Heart left ventricle (tissue), 16 donors: ENCODE measurements at regions not wholly inside any gene's neighbourhood (a gene's known extent, or its start where the extent isn't known, plus 50 kb on each side); places are given as distances from the start of the nearest gene placed in this dataset.

ENCODE experiments used
- ATAC-seq, 4 donors: fragments of 200-7000 bp; cut with Tn5 transposase; one replicate each; pipeline ENCODE4 v1.9.1; 2020 to 2022; ENCODE audit warnings: moderate library complexity in 4 of 4, mild to moderate bottlenecking in 3 of 4, moderate number of reproducible peaks in 1 of 4
- DNase-seq, 5 donors: peaks; one replicate each; pipeline ENCODE4 v3.0.0-alpha.2; 2020
- H3K27ac ChIP-seq, 12 donors: fragments of 200-600 bp; sonication (generic) in 4 of 12; one replicate each; pipeline versions ENCODE4 v1.5.0 to v1.8.0; 2016 to 2022; ENCODE audit warnings: mild to moderate bottlenecking in 2 of 12
- H3K27me3 ChIP-seq, 9 donors: fragments of 200-600 bp; sonication (generic) in 2 of 9; one replicate each; pipeline versions ENCODE4 v1.5.1 to v1.8.0; 2016 to 2022; ENCODE audit warnings: mild to moderate bottlenecking in 3 of 9
- H3K36me3 ChIP-seq, 9 donors: fragments of 200-600 bp; sonication (generic) in 2 of 9; one replicate each; pipeline versions ENCODE4 v1.5.0 to v1.8.0; 2018 to 2022; ENCODE audit warnings: mild to moderate bottlenecking in 2 of 9
- H3K4me1 ChIP-seq, 12 donors: fragments of 200-600 bp; sonication (generic) in 4 of 12; one replicate each; pipeline versions ENCODE4 v1.5.0 to v1.8.0; 2016 to 2022; ENCODE audit warnings: mild to moderate bottlenecking in 3 of 12
- H3K4me3 ChIP-seq, 12 donors: fragments of 200-600 bp; sonication (generic) in 4 of 12; one replicate each; pipeline versions ENCODE4 v1.5.0 to v1.8.0; 2017 to 2022; ENCODE audit warnings: mild to moderate bottlenecking in 9 of 12, moderate library complexity in 4 of 12
- H3K9me3 ChIP-seq, 12 donors: fragments of 200-600 bp; sonication (generic) in 4 of 12; one replicate each; pipeline versions ENCODE4 v1.5.0 to v1.8.0; 2016 to 2022; ENCODE audit warnings: mild to moderate bottlenecking in 1 of 12
- CTCF ChIP-seq, 12 donors: fragments of 200-600 bp; sonication (generic) in 4 of 12; IDR thresholded peaks; one replicate each; pipeline versions ENCODE4 v1.5.0 to v1.8.0; 2018 to 2022; ENCODE audit warnings: antibody characterized with exemption in 12 of 12, mild to moderate bottlenecking in 5 of 12
- POLR2A ChIP-seq, 2 donors: fragments of 450-650 bp; IDR thresholded peaks; one replicate each; pipeline ENCODE4 v1.6.1; 2017; ENCODE audit warnings: antibody characterized with exemption in 2 of 2, mild to moderate bottlenecking in 2 of 2, moderate library complexity in 2 of 2
- WGBS, 4 donors: extraction: QIAGEN DNeasy Blood & Tissue Kit in 2 of 4; methylation state at CpG; one replicate each; pipeline versions ENCODE4 v1.1.5 to v1.1.7; 2013 to 2018; 5-methylcytosine and 5-hydroxymethylcytosine counted together
- intact Hi-C, 10 donors: fragments of 100-400 bp; cut with DNase I; formaldehyde crosslinking; loops; one replicate each; pipeline versions ENCODE4 v1.11.1 to v1.14.2; 2022
- donor health status: ischemic (EF 13 %, LVEDD 7.1; RV severe dilation, severe dysfunction).
- donor health status: healthy with polysubstance abuse.
- donor health status: DM: no; HTN: yes; CAD: no.
- donor health status: DM: no; HTN: no; CAD: no.
- donor health status: ischemic (EF 25% LVEDD 6.9; RV normal size, moderate dysfunction).
- donor health status: ischemic (EF 25% LVEDD 5.7; RV mildly dilated, moderate dysfunction).
- donor health status: healthy.
- donor health status: DM: yes; HTN: yes; CAD: no.
- donor health status: ischemic (EF 35%, LVEDD 5.7; RV mildly dilated, moderate dysfunction).
- donor health status: nonischemic (EF 11% LVEDD 7.7; RV severe dilation, severe dysfunction).
- donor health status: DM: yes; HTN: yes; CAD: no.
- donor health status: PGD.
- donor health status: ischemic (EF 29% LVEDD 5.4; RV normal size, mild dysfunction).
- donor health status: nonischemic (EF 23%, LVEDD 6.1; RV moderate dilation, normal function).

GRCh38 chr5:154697371-154697770 is 57.8 kb upstream of the LARP1 start:
- WGBS, 4 donors = 67 to 83% (median 75%) methylated on average over 5 of the region's 5 CpGs
- no peaks in the 10 kb centered on the region for H3K27me3 ChIP-seq
- H3K9me3 ChIP-seq = peaks cover 0 to 8% (median 0%) of the 10 kb centered on the region in 12 donors
- no peak overlapping the region for H3K4me3 ChIP-seq
- TF ChIP-seq POLR2A (IDR thresholded peaks at IDR 0.05) (no peak), CTCF (IDR thresholded peaks at IDR 0.05) (no peak)
- no peak for ATAC-seq
- no peaks in the 10 kb centered on the region for H3K36me3 ChIP-seq
- DNase-seq = no peak
- peaks cover 0 to 26% (median 3%) of the 10 kb centered on the region in 12 donors for H3K4me1 ChIP-seq
- intact Hi-C loops = no loop called here
- no peak overlapping the region for H3K27ac ChIP-seq

GRCh38 chr5:154696891-154697290 is 58.3 kb upstream of the LARP1 start:
- ATAC-seq = no peak
- Histone ChIP-seq H3K27me3 (no peaks in the 10 kb centered on the region), H3K27ac (no peak overlapping the region), H3K9me3 (peaks cover 0 to 8% (median 0%) of the 10 kb centered on the region in 12 donors), H3K4me1 (peaks cover 0 to 27% (median 5%) of the 10 kb centered on the region in 12 donors), H3K36me3 (no peaks in the 10 kb centered on the region), H3K4me3 (no peak overlapping the region)
- no peak for DNase-seq
- TF ChIP-seq POLR2A (IDR thresholded peaks at IDR 0.05) (no peak), CTCF (IDR thresholded peaks at IDR 0.05) (no peak)
- intact Hi-C loops = no loop called here
- WGBS, 4 donors = 19 to 45% (median 35%) methylated on average over 3 of the region's 3 CpGs

GRCh38 chr5:154694159-154694558 is 61.0 kb upstream of the LARP1 start:
- no peaks in the 10 kb centered on the region for H3K27me3 ChIP-seq
- peaks cover 0 to 8% (median 0%) of the 10 kb centered on the region in 12 donors for H3K9me3 ChIP-seq
- intact Hi-C loops = no loop called here
- no peak overlapping the region for H3K27ac ChIP-seq
- H3K36me3 ChIP-seq = no peaks in the 10 kb centered on the region
- no peak for TF ChIP-seq CTCF (IDR thresholded peaks at IDR 0.05)
- TF ChIP-seq POLR2A (IDR thresholded peaks at IDR 0.05) = no peak
- WGBS, 4 donors = 90 to 95% (median 91%) methylated on average over 3 of the region's 3 CpGs
- DNase-seq (no peak), ATAC-seq (no peak)
- no peak overlapping the region for H3K4me3 ChIP-seq
- H3K4me1 ChIP-seq = peaks cover 0 to 24% (median 9%) of the 10 kb centered on the region in 12 donors

GRCh38 chr5:154690488-154690887 is 64.7 kb upstream of the LARP1 start:
- 83 to 97% (median 93%) methylated on average over 18 to 28 of the region's 28 CpGs for WGBS, 4 donors

More at GRCh38 chr5:154690488-154690887, 64.7 kb upstream of the LARP1 start:
- peaks cover 0 to 15% (median 6%) of the 10 kb centered on the region in 12 donors for H3K4me1 ChIP-seq
- no peaks in the 10 kb centered on the region for H3K27me3 ChIP-seq
- DNase-seq (no peak), ATAC-seq (peak in 1 of 4 donors; percentile 21)
- H3K9me3 ChIP-seq = peaks cover 0 to 8% (median 0%) of the 10 kb centered on the region in 12 donors
- intact Hi-C loops = no loop called here
- H3K27ac ChIP-seq = peak overlapping the region in 6 of 12 donors; percentile 38 to 91 (median 77)
- TF ChIP-seq CTCF (IDR thresholded peaks at IDR 0.05) (no peak), POLR2A (IDR thresholded peaks at IDR 0.05) (no peak)
- H3K36me3 ChIP-seq = no peaks in the 10 kb centered on the region
- H3K4me3 ChIP-seq = no peak overlapping the region
